Panc1 (cell line): ENCODE measurements at regions not wholly inside any gene's neighbourhood (a gene's known extent, or its start where the extent isn't known, plus 50 kb on each side); places are given as distances from the start of the nearest gene placed in this dataset.
"Not testable (repeated sequence)": the region's sequence is repeated elsewhere in the genome, so short reads cannot be mapped to it uniquely, and the experiment has no call there.

Experiments
- POLR2AphosphoS5 ChIP-seq: IDR thresholded peaks from 2 replicates; pipeline ENCODE4 v1.6.1; 2012; ENCODE audit warnings: mild to moderate bottlenecking, low read depth, low read length, moderate library complexity
- SIN3A ChIP-seq: IDR thresholded peaks from 2 replicates; pipeline ENCODE4 v1.6.1; 2012; ENCODE audit warnings: low read depth, mild to moderate bottlenecking, low read length, moderate library complexity, borderline replicate concordance; ENCODE audit not compliant: insufficient read depth
- TCF7L2 ChIP-seq: IDR thresholded peaks from 2 replicates; pipeline ENCODE4 v1.6.1; 2011; ENCODE audit warnings: mild to moderate bottlenecking, low read depth, low read length, inconsistent platforms
- TF ChIP-seq, protein P1 (sequence below): fragments of 450-650 bp; IDR thresholded peaks from 2 replicates; pipeline ENCODE4 v1.5.1; 2017; ENCODE audit warnings: mild to moderate bottlenecking
- TF ChIP-seq, protein P2 (sequence below), 2 experiments: IDR thresholded peaks; 2 replicates each; pipeline ENCODE4 v1.6.1; 2011 to 2012; ENCODE audit warnings: low read depth in 2 of 2, control low read depth in 1 of 2, low read length in 1 of 2, mild to moderate bottlenecking in 1 of 2, moderate library complexity in 1 of 2; ENCODE audit not compliant: insufficient read depth in 1 of 2

DNA sequence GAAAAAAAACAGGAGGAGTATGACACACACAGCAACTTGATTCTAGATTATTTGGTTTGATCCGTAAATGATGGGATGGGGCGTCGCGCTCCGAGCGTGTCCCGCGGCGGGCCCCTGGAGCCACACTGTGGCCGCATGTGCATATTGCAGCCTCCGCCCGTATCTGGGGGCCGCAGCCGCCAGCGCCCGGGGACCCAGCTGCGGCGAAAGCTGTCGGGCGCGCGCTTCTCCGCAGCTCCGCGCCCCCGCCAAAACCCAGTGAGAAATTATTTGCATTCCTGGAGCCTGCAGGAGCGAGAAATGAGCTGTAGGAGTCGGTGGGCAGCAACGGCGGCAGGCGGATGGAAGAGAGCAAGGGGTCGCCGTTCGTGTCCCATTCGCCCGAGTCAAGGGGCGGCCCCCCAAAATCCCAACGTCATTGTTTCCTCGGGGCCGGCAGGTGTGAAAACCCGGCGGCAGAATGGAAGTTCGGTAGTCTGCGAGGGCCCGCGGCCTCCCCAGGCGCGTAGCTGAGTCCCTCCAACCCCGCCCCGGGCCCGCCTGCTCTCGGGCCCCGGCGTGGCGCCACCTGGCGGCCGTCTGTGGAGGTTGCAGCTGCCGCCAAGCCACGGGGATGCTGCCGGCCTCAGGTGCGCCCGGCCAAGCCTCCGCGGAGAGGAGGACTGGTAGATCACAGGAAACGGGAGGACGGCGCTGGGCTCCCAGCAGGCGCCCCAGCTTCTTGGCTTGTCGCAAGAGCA, 86.8 kb downstream of the FAM72B start:
- TF ChIP-seq, protein P1, sequence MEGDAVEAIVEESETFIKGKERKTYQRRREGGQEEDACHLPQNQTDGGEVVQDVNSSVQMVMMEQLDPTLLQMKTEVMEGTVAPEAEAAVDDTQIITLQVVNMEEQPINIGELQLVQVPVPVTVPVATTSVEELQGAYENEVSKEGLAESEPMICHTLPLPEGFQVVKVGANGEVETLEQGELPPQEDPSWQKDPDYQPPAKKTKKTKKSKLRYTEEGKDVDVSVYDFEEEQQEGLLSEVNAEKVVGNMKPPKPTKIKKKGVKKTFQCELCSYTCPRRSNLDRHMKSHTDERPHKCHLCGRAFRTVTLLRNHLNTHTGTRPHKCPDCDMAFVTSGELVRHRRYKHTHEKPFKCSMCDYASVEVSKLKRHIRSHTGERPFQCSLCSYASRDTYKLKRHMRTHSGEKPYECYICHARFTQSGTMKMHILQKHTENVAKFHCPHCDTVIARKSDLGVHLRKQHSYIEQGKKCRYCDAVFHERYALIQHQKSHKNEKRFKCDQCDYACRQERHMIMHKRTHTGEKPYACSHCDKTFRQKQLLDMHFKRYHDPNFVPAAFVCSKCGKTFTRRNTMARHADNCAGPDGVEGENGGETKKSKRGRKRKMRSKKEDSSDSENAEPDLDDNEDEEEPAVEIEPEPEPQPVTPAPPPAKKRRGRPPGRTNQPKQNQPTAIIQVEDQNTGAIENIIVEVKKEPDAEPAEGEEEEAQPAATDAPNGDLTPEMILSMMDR, result peak; percentile 84
- TF ChIP-seq SIN3A, POLR2AphosphoS5, TCF7L2: not testable (repeated sequence)
- TF ChIP-seq, protein P2, sequence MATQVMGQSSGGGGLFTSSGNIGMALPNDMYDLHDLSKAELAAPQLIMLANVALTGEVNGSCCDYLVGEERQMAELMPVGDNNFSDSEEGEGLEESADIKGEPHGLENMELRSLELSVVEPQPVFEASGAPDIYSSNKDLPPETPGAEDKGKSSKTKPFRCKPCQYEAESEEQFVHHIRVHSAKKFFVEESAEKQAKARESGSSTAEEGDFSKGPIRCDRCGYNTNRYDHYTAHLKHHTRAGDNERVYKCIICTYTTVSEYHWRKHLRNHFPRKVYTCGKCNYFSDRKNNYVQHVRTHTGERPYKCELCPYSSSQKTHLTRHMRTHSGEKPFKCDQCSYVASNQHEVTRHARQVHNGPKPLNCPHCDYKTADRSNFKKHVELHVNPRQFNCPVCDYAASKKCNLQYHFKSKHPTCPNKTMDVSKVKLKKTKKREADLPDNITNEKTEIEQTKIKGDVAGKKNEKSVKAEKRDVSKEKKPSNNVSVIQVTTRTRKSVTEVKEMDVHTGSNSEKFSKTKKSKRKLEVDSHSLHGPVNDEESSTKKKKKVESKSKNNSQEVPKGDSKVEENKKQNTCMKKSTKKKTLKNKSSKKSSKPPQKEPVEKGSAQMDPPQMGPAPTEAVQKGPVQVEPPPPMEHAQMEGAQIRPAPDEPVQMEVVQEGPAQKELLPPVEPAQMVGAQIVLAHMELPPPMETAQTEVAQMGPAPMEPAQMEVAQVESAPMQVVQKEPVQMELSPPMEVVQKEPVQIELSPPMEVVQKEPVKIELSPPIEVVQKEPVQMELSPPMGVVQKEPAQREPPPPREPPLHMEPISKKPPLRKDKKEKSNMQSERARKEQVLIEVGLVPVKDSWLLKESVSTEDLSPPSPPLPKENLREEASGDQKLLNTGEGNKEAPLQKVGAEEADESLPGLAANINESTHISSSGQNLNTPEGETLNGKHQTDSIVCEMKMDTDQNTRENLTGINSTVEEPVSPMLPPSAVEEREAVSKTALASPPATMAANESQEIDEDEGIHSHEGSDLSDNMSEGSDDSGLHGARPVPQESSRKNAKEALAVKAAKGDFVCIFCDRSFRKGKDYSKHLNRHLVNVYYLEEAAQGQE (IDR thresholded peaks at IDR 0.05; ENCODE audit: insufficient read depth in 1 of 2, low read depth in 2 of 2, low read length in 1 of 2), result not testable (repeated sequence)
